ENCODE measurements at regions not wholly inside any gene's neighbourhood (a gene's known extent, or its start where the extent isn't known, plus 50 kb on each side); places are given as distances from the start of the nearest gene placed in this dataset.

- DNase-seq (ENCODE audit: low read depth), result no peak
- H3K4me3 ChIP-seq (ENCODE audit: low read length), result no peak overlapping the region
- TF ChIP-seq, protein P1, sequence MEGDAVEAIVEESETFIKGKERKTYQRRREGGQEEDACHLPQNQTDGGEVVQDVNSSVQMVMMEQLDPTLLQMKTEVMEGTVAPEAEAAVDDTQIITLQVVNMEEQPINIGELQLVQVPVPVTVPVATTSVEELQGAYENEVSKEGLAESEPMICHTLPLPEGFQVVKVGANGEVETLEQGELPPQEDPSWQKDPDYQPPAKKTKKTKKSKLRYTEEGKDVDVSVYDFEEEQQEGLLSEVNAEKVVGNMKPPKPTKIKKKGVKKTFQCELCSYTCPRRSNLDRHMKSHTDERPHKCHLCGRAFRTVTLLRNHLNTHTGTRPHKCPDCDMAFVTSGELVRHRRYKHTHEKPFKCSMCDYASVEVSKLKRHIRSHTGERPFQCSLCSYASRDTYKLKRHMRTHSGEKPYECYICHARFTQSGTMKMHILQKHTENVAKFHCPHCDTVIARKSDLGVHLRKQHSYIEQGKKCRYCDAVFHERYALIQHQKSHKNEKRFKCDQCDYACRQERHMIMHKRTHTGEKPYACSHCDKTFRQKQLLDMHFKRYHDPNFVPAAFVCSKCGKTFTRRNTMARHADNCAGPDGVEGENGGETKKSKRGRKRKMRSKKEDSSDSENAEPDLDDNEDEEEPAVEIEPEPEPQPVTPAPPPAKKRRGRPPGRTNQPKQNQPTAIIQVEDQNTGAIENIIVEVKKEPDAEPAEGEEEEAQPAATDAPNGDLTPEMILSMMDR (conservative IDR thresholded peaks at IDR 0.05; ENCODE audit: low read depth, low read length), result no peak
Observed at GRCh38 chr17:79152636-79153035, 78.0 kb downstream of the ENGASE start.

- TF ChIP-seq, protein P1 (conservative IDR thresholded peaks at IDR 0.05; ENCODE audit: low read depth, low read length), result no peak
- no peak for DNase-seq (ENCODE audit: low read depth)
- no peak overlapping the region for H3K4me3 ChIP-seq (ENCODE audit: low read length)
Observed at GRCh38 chr17:79152110-79152509, 77.5 kb downstream of the ENGASE start.

- DNase-seq (ENCODE audit: low read depth), result no peak
- no peak overlapping the region for H3K4me3 ChIP-seq (ENCODE audit: low read length)
- TF ChIP-seq, protein P1 (conservative IDR thresholded peaks at IDR 0.05; ENCODE audit: low read depth, low read length), result no peak
Observed at GRCh38 chr17:79150799-79151198, 76.2 kb downstream of the ENGASE start.

DNA sequence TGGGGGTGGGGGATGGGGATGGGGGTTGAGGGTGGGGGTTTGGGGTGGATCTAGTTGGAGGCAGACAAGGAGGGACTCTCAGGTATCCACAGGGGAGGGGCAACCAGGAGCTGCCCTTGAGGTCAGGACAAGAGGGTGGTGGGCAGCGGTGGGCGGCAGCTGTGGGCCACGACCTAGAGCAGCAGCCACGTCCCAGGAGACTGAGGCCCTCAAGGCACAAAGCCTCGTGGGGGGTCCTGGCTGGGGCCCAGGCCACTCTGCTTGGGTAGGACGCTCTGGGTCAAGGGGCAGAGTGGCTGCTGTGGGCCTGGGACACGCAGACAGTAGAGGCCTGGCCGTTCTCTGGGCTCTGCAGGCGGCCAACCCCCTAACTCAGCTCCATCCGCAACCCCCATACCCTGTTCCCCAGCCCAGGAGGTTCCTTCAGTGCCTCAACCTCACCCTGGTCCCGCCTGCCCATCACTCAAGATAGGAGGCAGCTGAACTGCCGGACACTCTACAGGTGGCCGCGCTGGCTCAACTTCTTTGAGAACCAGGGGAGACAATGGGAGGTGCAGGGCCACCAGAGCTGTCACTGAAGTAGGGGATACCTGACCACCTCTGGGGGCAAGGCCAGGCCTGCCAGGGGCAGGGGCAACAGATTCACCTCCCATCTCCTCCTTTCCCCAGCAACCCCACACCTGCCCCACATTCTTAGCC, 75.6 kb downstream of the ENGASE start:
- TF ChIP-seq, protein P1 (conservative IDR thresholded peaks at IDR 0.05; ENCODE audit: low read depth, low read length), result no peak
- DNase-seq (ENCODE audit: low read depth), result no peak
- H3K4me3 ChIP-seq (ENCODE audit: low read length), result no peak overlapping the region

- TF ChIP-seq, protein P1 (conservative IDR thresholded peaks at IDR 0.05; ENCODE audit: low read depth, low read length), result no peak
- DNase-seq (ENCODE audit: low read depth), result no peak
- no peak overlapping the region for H3K4me3 ChIP-seq (ENCODE audit: low read length)
Observed at GRCh38 chr17:79148584-79148983, 74.0 kb downstream of the ENGASE start.

GRCh38 chr17:79147746-79148506, 73.3 kb downstream of the ENGASE start:
- TF ChIP-seq, protein P1 (conservative IDR thresholded peaks at IDR 0.05; ENCODE audit: low read depth, low read length), result peak; percentile 12

DNA sequence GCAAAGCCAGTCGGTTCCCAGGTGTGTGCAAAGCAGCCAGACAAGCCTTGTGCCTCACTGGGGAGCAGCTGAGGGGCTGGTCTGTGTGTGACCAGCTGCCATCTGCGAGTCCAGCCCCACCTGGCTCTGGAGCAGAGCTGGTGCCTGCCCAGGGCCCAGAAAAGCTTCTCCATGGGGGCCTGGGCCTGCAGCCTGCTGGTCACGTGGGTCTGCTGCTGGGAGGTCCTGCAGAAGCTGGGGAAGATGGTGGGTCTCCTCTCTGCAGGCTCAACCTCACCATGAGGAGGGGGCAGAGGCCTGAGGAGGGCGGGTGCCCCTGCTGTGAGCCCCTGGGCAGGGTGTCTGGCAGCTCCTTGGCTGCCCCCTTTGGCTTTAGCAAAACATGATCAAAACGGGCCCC, 71.9 kb downstream of the ENGASE start:
- H3K4me3 ChIP-seq (ENCODE audit: low read length), result no peak overlapping the region
- DNase-seq (ENCODE audit: low read depth), result no peak
- TF ChIP-seq, protein P1 (conservative IDR thresholded peaks at IDR 0.05; ENCODE audit: low read depth, low read length), result no peak

More at GRCh38 chr17:79147746-79148506, 73.3 kb downstream of the ENGASE start:
- no peak overlapping the region for H3K4me3 ChIP-seq (ENCODE audit: low read length)
- DNase-seq (ENCODE audit: low read depth), result no peak

All from retinal pigment epithelial cell (primary cell).